Skeletal muscle tissue (tissue), 3 donors: ENCODE measurements at regions not wholly inside any gene's neighbourhood (a gene's known extent, or its start where the extent isn't known, plus 50 kb on each side); places are given as distances from the start of the nearest gene placed in this dataset.

Experiments
- H3K27ac ChIP-seq: one replicate; pipeline ENCODE4 v1.7.0; 2013; ENCODE audit warnings: mild to moderate bottlenecking, low read depth, low read length, inconsistent platforms
- H3K27me3 ChIP-seq, 3 donors: one replicate each; pipeline ENCODE4 v1.7.0; 2013; ENCODE audit warnings: low read length in 3 of 3; ENCODE audit not compliant: control insufficient read depth in 3 of 3, insufficient read depth in 3 of 3
- H3K36me3 ChIP-seq, 3 donors: one replicate each; pipeline ENCODE4 v1.7.0; 2013; ENCODE audit warnings: low read length in 3 of 3; ENCODE audit not compliant: control insufficient read depth in 3 of 3, insufficient read depth in 3 of 3
- H3K4me1 ChIP-seq, 3 donors: one replicate each; pipeline ENCODE4 v1.7.0; 2013; ENCODE audit warnings: low read length in 3 of 3, mild to moderate bottlenecking in 3 of 3; ENCODE audit not compliant: control insufficient read depth in 3 of 3, insufficient read depth in 3 of 3
- H3K4me3 ChIP-seq, 3 donors: one replicate each; pipeline ENCODE4 v1.7.0; 2013; ENCODE audit warnings: low read length in 3 of 3
- H3K9ac ChIP-seq, 3 donors: one replicate each; pipeline ENCODE4 v1.7.0; 2013; ENCODE audit warnings: low read length in 3 of 3, mild to moderate bottlenecking in 3 of 3, moderate library complexity in 2 of 3, low read depth in 1 of 3
- H3K9me3 ChIP-seq, 3 donors: one replicate each; pipeline ENCODE4 v1.7.0; 2013; ENCODE audit warnings: low read length in 3 of 3; ENCODE audit not compliant: control insufficient read depth in 3 of 3
- donor health status: Osteomylitis.

- no peaks in the 10 kb centered on the region for H3K27me3 ChIP-seq
- H3K4me3 ChIP-seq = no peak overlapping the region
- no peaks in the 10 kb centered on the region for H3K36me3 ChIP-seq
- H3K9ac ChIP-seq = no peak overlapping the region
- no peak overlapping the region for H3K27ac ChIP-seq
- H3K9me3 ChIP-seq = no peaks in the 10 kb centered on the region
- H3K4me1 ChIP-seq = no peaks in the 10 kb centered on the region
These were observed 454.2 kb upstream of the SLC35B3 start for GRCh38 chr6:8889514-8889913.

GRCh38 chr6:8888468-8888867 lies 453.1 kb upstream of the SLC35B3 start:
- Histone ChIP-seq H3K36me3 (no peaks in the 10 kb centered on the region), H3K4me3 (no peak overlapping the region), H3K9ac (no peak overlapping the region), H3K27ac (no peak overlapping the region), H3K27me3 (no peaks in the 10 kb centered on the region), H3K9me3 (no peaks in the 10 kb centered on the region), H3K4me1 (no peaks in the 10 kb centered on the region)

GRCh38 chr6:8881663-8882062 lies 446.3 kb upstream of the SLC35B3 start:
- Histone ChIP-seq H3K36me3 (no peaks in the 10 kb centered on the region), H3K4me3 (no peak overlapping the region), H3K27me3 (no peaks in the 10 kb centered on the region), H3K9me3 (no peaks in the 10 kb centered on the region), H3K9ac (no peak overlapping the region), H3K27ac (no peak overlapping the region), H3K4me1 (no peaks in the 10 kb centered on the region)

GRCh38 chr6:8879334-8879733 lies 444.0 kb upstream of the SLC35B3 start:
- H3K9me3 ChIP-seq = no peaks in the 10 kb centered on the region
- no peak overlapping the region for H3K9ac ChIP-seq
- H3K27me3 ChIP-seq = no peaks in the 10 kb centered on the region
- H3K36me3 ChIP-seq = no peaks in the 10 kb centered on the region
- H3K4me3 ChIP-seq = no peak overlapping the region
- H3K4me1 ChIP-seq = no peaks in the 10 kb centered on the region
- no peak overlapping the region for H3K27ac ChIP-seq

- Histone ChIP-seq H3K9me3 (no peaks in the 10 kb centered on the region), H3K36me3 (no peaks in the 10 kb centered on the region), H3K4me3 (no peak overlapping the region)
These were observed 440.6 kb upstream of the SLC35B3 start for GRCh38 chr6:8875986-8876385.

GRCh38 chr6:8872589-8872988 lies 437.2 kb upstream of the SLC35B3 start:
- H3K9me3 ChIP-seq = no peaks in the 10 kb centered on the region
- no peak overlapping the region for H3K9ac ChIP-seq
- H3K4me1 ChIP-seq = no peaks in the 10 kb centered on the region
- peaks cover 0 to 2% (median 0%) of the 10 kb centered on the region in 3 donors for H3K27me3 ChIP-seq
- H3K27ac ChIP-seq = no peak overlapping the region
- H3K4me3 ChIP-seq = no peak overlapping the region
- no peaks in the 10 kb centered on the region for H3K36me3 ChIP-seq

More at GRCh38 chr6:8875986-8876385, 440.6 kb upstream of the SLC35B3 start:
- H3K27ac ChIP-seq = no peak overlapping the region
- no peaks in the 10 kb centered on the region for H3K4me1 ChIP-seq
- no peaks in the 10 kb centered on the region for H3K27me3 ChIP-seq
- no peak overlapping the region for H3K9ac ChIP-seq

- Histone ChIP-seq H3K27me3 (peaks cover 0 to 2% (median 0%) of the 10 kb centered on the region in 3 donors), H3K9ac (no peak overlapping the region), H3K9me3 (peaks cover 0 to 2% (median 0%) of the 10 kb centered on the region in 3 donors), H3K27ac (no peak overlapping the region), H3K4me3 (no peak overlapping the region), H3K36me3 (no peaks in the 10 kb centered on the region), H3K4me1 (no peaks in the 10 kb centered on the region)
These were observed 430.1 kb upstream of the SLC35B3 start for GRCh38 chr6:8865451-8865850.

GRCh38 chr6:8860671-8861070 lies 425.3 kb upstream of the SLC35B3 start:
- Histone ChIP-seq H3K4me1 (no peaks in the 10 kb centered on the region), H3K4me3 (no peak overlapping the region), H3K27me3 (no peaks in the 10 kb centered on the region), H3K9me3 (peaks cover 0 to 2% (median 0%) of the 10 kb centered on the region in 3 donors), H3K27ac (no peak overlapping the region), H3K9ac (no peak overlapping the region), H3K36me3 (no peaks in the 10 kb centered on the region)

GRCh38 chr6:8859501-8859900 lies 424.2 kb upstream of the SLC35B3 start:
- Histone ChIP-seq H3K4me1 (no peaks in the 10 kb centered on the region), H3K9ac (no peak overlapping the region), H3K36me3 (no peaks in the 10 kb centered on the region), H3K27me3 (no peaks in the 10 kb centered on the region), H3K9me3 (peaks cover 0 to 2% (median 0%) of the 10 kb centered on the region in 3 donors), H3K4me3 (no peak overlapping the region), H3K27ac (no peak overlapping the region)

GRCh38 chr6:8858854-8859331 lies 423.5 kb upstream of the SLC35B3 start:
- Histone ChIP-seq H3K4me1 (no peaks in the 10 kb centered on the region), H3K36me3 (no peaks in the 10 kb centered on the region), H3K27me3 (no peaks in the 10 kb centered on the region), H3K9ac (no peak overlapping the region), H3K4me3 (no peak overlapping the region), H3K27ac (no peak overlapping the region), H3K9me3 (peaks cover 0 to 2% (median 0%) of the 10 kb centered on the region in 3 donors)

- peaks cover 0 to 2% (median 0%) of the 10 kb centered on the region in 3 donors for H3K9me3 ChIP-seq
- no peaks in the 10 kb centered on the region for H3K4me1 ChIP-seq
- no peaks in the 10 kb centered on the region for H3K36me3 ChIP-seq
- H3K4me3 ChIP-seq = no peak overlapping the region
- no peak overlapping the region for H3K9ac ChIP-seq
- H3K27me3 ChIP-seq = no peaks in the 10 kb centered on the region
- H3K27ac ChIP-seq = no peak overlapping the region
These were observed 421.8 kb upstream of the SLC35B3 start for GRCh38 chr6:8857160-8857559.
